HG03442 (cell line): ENCODE measurements at regions not wholly inside any gene's neighbourhood (a gene's known extent, or its start where the extent isn't known, plus 50 kb on each side); places are given as distances from the start of the nearest gene placed in this dataset.
"Not testable (repeated sequence)": the region's sequence is repeated elsewhere in the genome, so short reads cannot be mapped to it uniquely, and the experiment has no call there.

Experiments
- ATAC-seq: cut with Tn5 transposase; IDR thresholded peaks from one replicate; pipeline ENCODE4 v1.9.1; 2021; ENCODE audit warnings: mild to moderate bottlenecking, moderate library complexity; ENCODE audit not compliant: unreplicated experiment

- ATAC-seq, result no peak
Measured at GRCh38 chr12:67070307-67070600, 198.9 kb upstream of the CAND1 start.

- ATAC-seq, result no peak
Measured at GRCh38 chr12:67070604-67071003, 198.6 kb upstream of the CAND1 start.

- not testable (repeated sequence) for ATAC-seq
Measured at GRCh38 chr12:67072281-67072680, 196.9 kb upstream of the CAND1 start.

- no peak for ATAC-seq
Measured at GRCh38 chr12:67073336-67073735, 195.8 kb upstream of the CAND1 start.

- no peak for ATAC-seq
Measured at GRCh38 chr12:67074072-67074471, 195.1 kb upstream of the CAND1 start.

- ATAC-seq, result no peak
Measured at GRCh38 chr12:67077617-67078016, 191.5 kb upstream of the CAND1 start.

GRCh38 chr12:67078957-67079356 is 190.2 kb upstream of the CAND1 start:
- no peak for ATAC-seq

GRCh38 chr12:67080637-67081036 is 188.5 kb upstream of the CAND1 start:
- ATAC-seq, result no peak

GRCh38 chr12:67082221-67082620 is 186.9 kb upstream of the CAND1 start:
- no peak for ATAC-seq

- ATAC-seq, result no peak
Measured at GRCh38 chr12:67085699-67086098, 183.5 kb upstream of the CAND1 start.

- ATAC-seq, result no peak
Measured at GRCh38 chr12:67086116-67086515, 183.0 kb upstream of the CAND1 start.

GRCh38 chr12:67088401-67089118 is 180.6 kb upstream of the CAND1 start:
- no peak for ATAC-seq

- no peak for ATAC-seq
Measured at GRCh38 chr12:67091204-67091603, 178.0 kb upstream of the CAND1 start.

GRCh38 chr12:67091678-67092077 is 177.5 kb upstream of the CAND1 start:
- ATAC-seq, result no peak

GRCh38 chr12:67092934-67093333 is 176.2 kb upstream of the CAND1 start:
- not testable (repeated sequence) for ATAC-seq

GRCh38 chr12:67096533-67097318 is 172.4 kb upstream of the CAND1 start:
- ATAC-seq, result no peak

GRCh38 chr12:67099858-67100257 is 169.3 kb upstream of the CAND1 start:
- no peak for ATAC-seq

GRCh38 chr12:67103521-67103920 is 165.6 kb upstream of the CAND1 start:
- ATAC-seq, result no peak

- ATAC-seq, result no peak
Measured at GRCh38 chr12:67107235-67107634, 161.9 kb upstream of the CAND1 start.

- no peak for ATAC-seq
Measured at GRCh38 chr12:67107751-67108269, 161.3 kb upstream of the CAND1 start.

- ATAC-seq, result not testable (repeated sequence)
Measured at GRCh38 chr12:67110345-67110744, 158.8 kb upstream of the CAND1 start.

GRCh38 chr12:67111182-67111581 is 158.0 kb upstream of the CAND1 start:
- ATAC-seq, result no peak
